C4-2B (cell line): ENCODE measurements at regions not wholly inside any gene's neighbourhood (a gene's known extent, or its start where the extent isn't known, plus 50 kb on each side); places are given as distances from the start of the nearest gene placed in this dataset.

Experiments
- H3K27ac ChIP-seq: fragments of 450-650 bp; 2 replicates; pipeline ENCODE4 v1.5.1; 2017
- CTCF ChIP-seq: fragments of 450-650 bp; conservative IDR thresholded peaks from 2 replicates; pipeline ENCODE4 v1.5.1; 2017; ENCODE audit warnings: mild to moderate bottlenecking
- ZFX ChIP-seq: fragments of 450-650 bp; IDR thresholded peaks from 2 replicates; pipeline ENCODE4 v1.6.1; 2017

GRCh38 chr11:42526426-42526825 is 785.4 kb upstream of the API5 start:
- TF ChIP-seq ZFX (no peak), CTCF (no peak)
- H3K27ac ChIP-seq: peak overlapping the region; percentile 10; the same call in 1 of the 2 replicates

GRCh38 chr11:42528471-42528870 is 783.3 kb upstream of the API5 start:
- no peak overlapping the region for H3K27ac ChIP-seq
- TF ChIP-seq CTCF (no peak), ZFX (no peak)

- no peak overlapping the region for H3K27ac ChIP-seq
These were observed 782.9 kb upstream of the API5 start for GRCh38 chr11:42528911-42529310.

GRCh38 chr11:42536611-42537360 is 775.0 kb upstream of the API5 start:
- no peak overlapping the region for H3K27ac ChIP-seq
- no peak for TF ChIP-seq CTCF
- TF ChIP-seq ZFX: no peak

More at GRCh38 chr11:42528911-42529310, 782.9 kb upstream of the API5 start:
- TF ChIP-seq ZFX: no peak
- TF ChIP-seq CTCF: no peak

- TF ChIP-seq ZFX (no peak), CTCF (no peak)
- H3K27ac ChIP-seq: no peak overlapping the region
These were observed 769.5 kb upstream of the API5 start for GRCh38 chr11:42542336-42542735.

- no peak overlapping the region for H3K27ac ChIP-seq
- TF ChIP-seq ZFX (no peak), CTCF (no peak)
These were observed 767.9 kb upstream of the API5 start for GRCh38 chr11:42543844-42544419.

- no peak for TF ChIP-seq CTCF
- no peak overlapping the region for H3K27ac ChIP-seq
These were observed 767.1 kb upstream of the API5 start for GRCh38 chr11:42544726-42545125.
